ENCODE measurements at regions not wholly inside any gene's neighbourhood (a gene's known extent, or its start where the extent isn't known, plus 50 kb on each side); places are given as distances from the start of the nearest gene placed in this dataset.

- TF ChIP-seq POLR2A (IDR thresholded peaks at IDR 0.05; ENCODE audit: low read length) (no peak), GATA1 (IDR thresholded peaks at IDR 0.05; ENCODE audit: low read depth, low read length) (no peak)
Measured at GRCh38 chr18:22639561-22639960, 221.8 kb upstream of the CTAGE1 start.

Measured in erythroblast (primary cell).